ENCODE measurements at regions not wholly inside any gene's neighbourhood (a gene's known extent, or its start where the extent isn't known, plus 50 kb on each side); places are given as distances from the start of the nearest gene placed in this dataset.
"Not testable (repeated sequence)": the region's sequence is repeated elsewhere in the genome, so short reads cannot be mapped to it uniquely, and the experiment has no call there.

DNA sequence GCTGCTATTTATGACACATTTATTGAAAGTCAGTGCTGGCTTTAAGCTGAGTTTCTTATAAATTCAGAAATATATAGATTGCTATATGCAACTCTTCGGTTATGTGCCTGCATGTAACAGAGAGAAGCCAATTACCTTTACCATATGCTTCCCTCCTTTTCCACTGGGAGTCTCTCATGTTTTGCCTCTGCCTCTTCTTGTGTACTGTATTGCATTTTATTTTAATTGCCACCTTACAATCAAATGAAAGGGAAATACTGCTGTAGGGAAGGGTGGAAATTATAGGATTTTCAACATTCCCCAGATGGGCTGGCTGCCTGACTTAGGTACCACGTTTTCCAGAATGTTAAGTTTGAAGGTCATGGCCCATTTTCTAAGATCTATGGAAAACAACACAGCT is 655.4 kb upstream of the SLIT2 start:
- DNase-seq (ENCODE audit: low read depth) = no peak

DNA sequence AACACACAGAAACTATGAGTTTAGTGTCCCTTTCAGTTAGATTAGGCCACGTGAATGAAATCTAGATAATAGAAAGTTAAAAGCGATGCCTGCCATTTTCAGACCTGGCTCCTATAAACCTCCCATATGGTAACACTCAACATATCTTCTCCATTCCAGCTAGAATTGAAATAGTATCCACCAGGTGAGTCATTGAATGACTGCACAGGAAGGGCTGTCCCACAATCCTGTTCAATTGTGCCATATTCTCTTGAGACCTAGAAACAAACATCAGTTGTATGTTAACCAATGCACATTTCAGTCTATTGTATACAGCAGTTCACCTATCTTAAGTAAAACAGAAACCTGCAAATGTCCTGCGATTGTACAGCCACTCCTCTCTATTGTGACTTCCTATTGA is 659.3 kb upstream of the SLIT2 start:
- DNase-seq (ENCODE audit: low read depth) = no peak

DNA sequence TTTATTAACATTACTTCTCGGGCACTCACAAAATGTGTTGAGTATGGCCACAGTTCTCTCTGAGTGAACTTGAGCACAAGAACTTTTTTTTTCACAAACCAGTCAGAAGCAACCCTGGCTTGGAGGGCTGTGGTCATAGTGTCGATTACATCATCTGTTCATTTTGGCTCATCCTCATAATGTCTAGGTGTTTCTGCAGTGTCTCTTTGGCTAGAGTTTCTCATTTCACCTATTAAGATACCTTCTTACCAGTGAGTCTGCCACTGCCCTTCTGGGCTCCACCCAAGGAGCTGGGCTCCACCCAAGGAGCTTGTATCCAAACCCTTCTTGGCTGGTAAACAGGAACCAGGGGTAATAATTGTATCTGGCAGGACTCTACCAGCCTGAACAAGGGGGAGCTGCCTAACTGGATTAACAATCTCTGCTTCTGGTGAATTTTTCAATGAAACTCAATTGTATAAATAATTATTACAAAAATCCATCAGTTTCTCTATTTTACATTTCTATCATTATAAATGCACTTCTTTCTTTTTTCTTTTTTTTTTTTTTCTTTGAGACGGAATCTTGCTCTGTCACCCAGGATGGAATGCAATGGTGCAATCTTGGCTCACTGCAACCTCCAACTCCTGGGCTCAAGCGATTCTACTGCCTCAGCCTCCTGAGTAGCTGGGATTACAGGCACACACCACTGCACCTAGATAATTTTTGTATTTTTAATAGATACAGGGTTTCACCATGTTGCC is 667.7 kb upstream of the SLIT2 start:
- DNase-seq (ENCODE audit: low read depth) = no peak

DNA sequence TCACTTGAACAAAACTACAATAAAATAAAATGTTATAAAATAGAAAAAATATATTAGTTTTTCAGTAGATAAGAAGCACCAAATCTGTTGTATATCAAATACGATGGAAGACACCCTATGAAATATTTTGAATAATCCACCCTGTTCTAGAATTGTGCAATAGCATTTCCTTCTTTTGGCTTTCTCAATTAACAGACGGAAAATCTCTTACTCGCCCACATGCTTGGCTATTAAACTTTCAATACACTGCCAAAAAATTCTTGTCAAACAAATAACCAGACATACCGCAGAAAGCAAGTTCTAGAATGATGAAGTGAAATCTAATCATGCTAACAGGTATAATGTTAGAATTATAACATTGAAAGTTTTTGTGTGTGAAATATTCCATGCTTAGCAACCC is 671.6 kb upstream of the SLIT2 start:
- DNase-seq (ENCODE audit: low read depth) = no peak

- DNase-seq (ENCODE audit: low read depth) = no peak
These were observed 672.1 kb upstream of the SLIT2 start for GRCh38 chr4:19579608-19580007.

- no peak for DNase-seq (ENCODE audit: low read depth)
These were observed 674.6 kb upstream of the SLIT2 start for GRCh38 chr4:19577097-19577496.

- no peak for DNase-seq (ENCODE audit: low read depth)
These were observed 675.8 kb upstream of the SLIT2 start for GRCh38 chr4:19575924-19576323.

DNA sequence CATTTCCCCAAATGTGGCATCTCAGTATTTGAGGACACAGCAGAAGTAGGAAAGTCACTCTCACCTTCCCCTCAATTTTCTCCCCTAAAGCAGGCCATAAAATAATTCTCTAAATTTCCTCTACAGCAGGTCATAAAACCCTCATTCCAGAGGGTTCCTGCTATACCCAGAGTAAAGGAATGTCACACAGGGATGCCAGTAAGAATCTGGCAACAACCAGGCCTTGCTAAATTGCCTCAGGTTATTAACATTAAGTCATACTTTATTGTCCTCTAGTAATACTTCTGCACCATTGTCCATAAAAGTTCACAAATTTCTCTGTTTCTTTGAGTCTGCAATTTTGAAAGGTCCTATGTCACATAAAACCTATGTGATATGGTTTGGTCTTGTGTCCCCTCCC is 685.7 kb upstream of the SLIT2 start:
- DNase-seq (ENCODE audit: low read depth) = no peak

- no peak for DNase-seq (ENCODE audit: low read depth)
These were observed 689.2 kb upstream of the SLIT2 start for GRCh38 chr4:19562456-19562855.

GRCh38 chr4:19557161-19557560 is 694.5 kb upstream of the SLIT2 start:
- DNase-seq (ENCODE audit: low read depth) = no peak

- DNase-seq (ENCODE audit: low read depth) = not testable (repeated sequence)
These were observed 695.4 kb upstream of the SLIT2 start for GRCh38 chr4:19556276-19556675.

DNA sequence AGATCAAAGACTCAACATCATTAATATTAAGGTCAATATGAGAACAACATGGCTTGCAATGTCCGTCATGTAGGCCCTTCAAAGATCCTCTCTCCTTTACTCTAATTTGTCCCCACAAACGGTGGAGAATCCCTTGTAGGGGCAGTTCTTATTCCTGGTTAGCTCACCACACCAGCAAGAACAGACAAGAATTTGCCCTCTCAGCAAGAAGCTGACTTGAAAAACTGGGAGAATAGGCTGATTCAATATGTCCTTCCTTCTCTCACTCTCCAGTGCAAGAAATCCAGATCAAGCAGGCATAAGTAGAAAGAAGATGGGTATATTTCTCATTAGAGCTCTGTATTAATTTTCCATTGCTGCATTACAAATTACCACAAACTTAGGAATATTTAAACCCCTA is 704.2 kb upstream of the SLIT2 start:
- DNase-seq (ENCODE audit: low read depth) = no peak

DNA sequence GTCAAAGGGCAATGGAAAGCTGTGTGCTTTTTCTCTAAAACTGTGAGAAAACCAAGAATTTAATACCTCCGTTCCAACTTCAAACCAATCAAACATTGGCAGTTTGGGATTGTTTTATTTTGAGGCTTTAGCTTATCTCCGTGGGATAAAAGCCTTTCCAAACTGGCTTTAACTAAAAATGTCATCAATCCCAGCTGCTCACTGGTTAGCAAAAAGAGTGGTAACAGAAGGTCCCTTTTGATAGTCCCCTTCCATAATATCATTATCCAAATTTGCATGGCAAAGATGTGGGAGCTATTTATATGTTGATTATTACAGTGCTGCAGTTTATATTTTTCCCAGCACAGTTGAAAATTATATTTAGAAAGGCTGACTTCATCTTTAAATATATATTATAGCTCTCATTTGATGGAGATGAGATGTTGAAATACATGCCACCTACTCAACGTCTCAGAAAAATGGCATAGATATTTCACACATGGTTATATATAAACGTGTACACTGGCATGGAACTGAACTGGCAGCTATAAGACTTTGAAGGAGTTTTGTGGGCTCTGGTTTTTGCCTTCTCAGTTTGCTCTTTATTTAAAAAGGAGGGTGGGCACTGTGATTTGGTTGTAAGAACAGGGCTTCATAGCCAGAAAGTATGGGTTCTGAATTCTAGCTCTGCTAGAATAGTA is 707.1 kb upstream of the SLIT2 start:
- no peak for DNase-seq (ENCODE audit: low read depth)

DNA sequence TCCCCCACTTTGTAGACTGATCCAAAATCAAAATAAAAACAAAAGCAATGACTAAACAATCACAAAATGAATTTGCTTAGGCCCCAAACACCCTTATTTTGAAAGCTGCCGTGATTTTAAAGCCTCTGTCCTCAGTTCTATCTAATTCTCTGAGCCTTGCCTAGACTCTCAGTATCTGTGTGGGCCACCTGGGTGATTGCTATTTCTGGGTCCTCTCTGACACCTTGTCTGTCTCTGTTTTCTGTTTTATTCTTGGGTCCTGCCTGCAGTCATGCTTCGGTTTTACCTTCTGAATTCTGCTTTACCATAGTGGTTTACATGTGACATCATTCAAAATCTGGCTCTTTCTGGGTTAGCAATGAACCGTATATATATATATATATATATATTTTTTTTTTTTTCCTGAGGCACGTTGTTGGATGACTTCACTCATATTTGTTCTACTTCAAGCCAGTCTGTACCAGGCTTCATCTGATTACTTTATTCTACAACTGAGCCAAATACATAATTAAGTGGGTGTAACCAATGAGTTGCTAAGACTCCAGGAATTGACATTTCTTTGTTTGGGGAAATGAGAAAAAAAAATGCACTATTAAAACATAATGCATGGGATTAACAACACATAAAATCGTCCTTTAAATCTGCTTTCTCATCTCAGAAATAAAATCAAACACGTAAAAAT is 710.7 kb upstream of the SLIT2 start:
- no peak for DNase-seq (ENCODE audit: low read depth)

DNA sequence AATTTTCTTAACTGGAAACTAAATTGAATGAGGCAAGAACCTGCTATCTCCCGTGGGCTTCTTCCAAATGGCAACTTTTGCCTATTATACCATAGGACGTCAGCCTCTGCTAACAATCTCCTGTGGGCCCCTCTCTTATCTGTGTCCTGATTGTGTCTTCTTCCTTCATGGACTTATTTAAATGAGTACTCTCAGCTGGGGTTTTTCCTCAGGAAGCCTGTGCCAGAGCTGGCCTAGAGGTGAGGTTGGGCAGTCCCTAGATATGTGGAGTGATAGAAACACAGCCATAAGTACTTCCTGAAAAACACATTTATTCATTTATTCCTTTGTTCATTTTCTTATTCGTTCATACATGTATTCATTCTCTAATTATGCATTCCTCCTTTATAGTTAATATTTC is 712.5 kb upstream of the SLIT2 start:
- no peak for DNase-seq (ENCODE audit: low read depth)

DNA sequence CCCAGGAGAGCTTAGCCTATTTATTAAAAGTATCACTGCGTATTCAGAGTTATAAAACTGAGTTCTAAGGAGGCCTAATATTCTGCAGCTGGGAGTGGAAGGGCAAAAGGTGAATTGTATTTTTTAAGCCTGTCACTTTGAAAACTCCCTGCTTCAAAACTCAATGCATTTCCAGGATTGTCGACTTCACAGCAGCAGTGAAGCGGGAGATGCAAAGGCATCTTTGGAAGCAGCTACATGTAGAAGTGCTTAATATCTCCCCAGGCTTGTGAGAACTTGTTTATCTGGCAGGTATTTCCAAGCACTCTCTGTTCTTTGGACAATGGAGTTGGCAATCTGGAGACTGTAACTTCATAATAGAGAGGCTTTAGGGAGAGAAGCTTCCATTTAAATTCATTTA is 717.5 kb upstream of the SLIT2 start:
- no peak for DNase-seq (ENCODE audit: low read depth)

GRCh38 chr4:19531906-19532848 is 719.5 kb upstream of the SLIT2 start:
- no peak for DNase-seq (ENCODE audit: low read depth)

- DNase-seq (ENCODE audit: low read depth) = no peak
These were observed 727.7 kb upstream of the SLIT2 start for GRCh38 chr4:19523964-19524363.

DNA sequence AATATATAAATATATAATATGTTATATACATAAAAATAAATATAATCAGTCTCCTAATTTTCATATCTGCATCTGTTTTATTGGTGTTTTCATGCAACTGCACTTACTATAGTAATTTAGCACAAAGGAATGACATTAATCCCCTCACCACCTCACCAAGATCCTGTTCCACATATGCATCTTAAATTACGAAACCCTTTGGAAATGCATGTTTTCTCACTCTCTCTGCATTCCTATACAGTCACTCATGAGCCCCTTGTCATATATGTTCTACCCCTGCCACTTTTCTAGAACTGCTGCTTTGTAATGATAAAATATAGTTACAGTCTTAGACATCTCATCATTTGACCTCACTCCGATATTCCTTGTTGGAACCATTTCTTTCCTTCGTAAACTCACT is 728.7 kb upstream of the SLIT2 start:
- no peak for DNase-seq (ENCODE audit: low read depth)

DNA sequence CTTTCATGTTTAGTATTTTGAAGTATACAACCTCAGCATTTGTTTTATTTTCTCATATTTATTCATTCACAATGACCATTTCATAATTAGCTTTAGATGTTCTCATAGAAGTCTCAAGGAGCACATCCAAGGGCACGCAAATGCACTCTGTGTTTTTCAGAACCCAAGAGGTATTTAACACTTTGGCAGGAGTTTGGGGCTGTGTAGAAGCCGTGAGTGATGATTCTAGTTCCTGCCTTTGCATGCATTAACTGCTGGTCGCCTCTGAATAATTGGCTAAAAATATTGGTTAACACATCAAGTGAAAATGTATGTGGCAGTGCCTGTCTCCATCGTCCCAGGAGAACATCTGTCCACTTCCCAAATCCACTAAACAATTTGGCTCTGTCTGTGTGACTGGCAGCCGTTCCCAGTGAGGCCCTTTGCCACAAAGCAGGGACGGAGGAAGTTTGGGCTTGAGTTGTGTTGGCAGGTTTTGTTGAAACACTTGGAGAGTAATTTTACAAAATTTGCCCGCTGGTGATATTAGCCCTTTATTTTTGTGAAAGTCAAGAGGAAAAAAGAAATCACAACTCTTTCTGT is 730.7 kb upstream of the SLIT2 start:
- no peak for DNase-seq (ENCODE audit: low read depth)

DNA sequence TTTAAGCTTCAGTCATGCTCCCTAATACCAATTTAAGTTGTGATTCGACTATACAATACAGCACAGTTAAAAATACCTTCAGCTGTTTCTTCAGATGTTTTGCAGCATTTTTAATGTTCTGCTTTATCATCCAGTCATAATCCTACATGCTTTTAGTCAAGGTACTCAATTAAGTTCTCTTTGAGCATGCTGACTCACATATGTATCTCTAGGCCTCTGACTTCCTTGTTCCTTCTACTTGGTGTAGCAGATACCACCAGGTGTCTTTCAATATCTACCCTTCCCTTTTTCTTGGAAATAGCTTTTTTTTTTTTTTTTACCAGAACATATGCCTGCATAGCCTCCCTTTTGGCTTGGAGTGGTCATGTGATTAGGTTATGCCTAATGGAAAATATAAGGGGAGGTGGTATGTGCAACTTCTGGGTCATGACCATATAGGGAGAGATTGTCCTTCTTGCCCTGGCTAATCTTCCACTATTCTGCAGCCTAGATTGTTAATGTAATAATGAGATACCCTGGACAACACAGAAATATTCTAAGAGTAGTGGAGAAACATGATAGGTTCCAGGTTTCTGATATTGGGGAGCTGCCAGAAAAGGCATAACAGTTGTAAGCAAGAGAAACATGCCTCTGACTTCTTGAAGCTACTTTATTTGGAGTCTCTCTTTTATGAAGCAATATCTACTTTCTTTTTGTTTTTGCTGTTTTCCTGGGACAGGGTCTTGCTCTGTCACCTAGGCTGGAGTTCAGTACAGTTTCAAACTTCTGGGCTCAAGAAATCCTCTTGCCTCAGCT is 737.2 kb upstream of the SLIT2 start:
- DNase-seq (ENCODE audit: low read depth) = no peak
